ENCODE measurements at regions not wholly inside any gene's neighbourhood (a gene's known extent, or its start where the extent isn't known, plus 50 kb on each side); places are given as distances from the start of the nearest gene placed in this dataset.

DNA sequence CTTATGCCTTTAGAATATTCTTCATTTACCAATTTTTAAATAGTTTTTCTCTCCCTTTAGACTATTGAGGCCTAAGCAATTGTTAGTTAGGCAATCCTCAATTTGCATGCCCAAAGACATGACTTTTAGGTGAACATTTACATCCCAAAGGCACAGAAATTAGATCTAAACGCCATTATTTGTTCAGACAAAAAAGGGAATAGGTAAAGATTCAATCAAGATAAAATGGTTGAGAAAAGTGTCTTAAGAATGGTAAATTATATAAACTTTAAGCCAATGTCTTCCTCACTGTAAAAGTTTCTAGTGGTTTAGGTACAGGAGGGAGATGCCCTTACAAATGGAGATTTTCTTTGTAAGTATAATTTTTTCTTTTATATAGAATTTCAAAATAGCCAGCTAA lies 50.2 kb upstream of the MME start:
- TF ChIP-seq, protein P1, sequence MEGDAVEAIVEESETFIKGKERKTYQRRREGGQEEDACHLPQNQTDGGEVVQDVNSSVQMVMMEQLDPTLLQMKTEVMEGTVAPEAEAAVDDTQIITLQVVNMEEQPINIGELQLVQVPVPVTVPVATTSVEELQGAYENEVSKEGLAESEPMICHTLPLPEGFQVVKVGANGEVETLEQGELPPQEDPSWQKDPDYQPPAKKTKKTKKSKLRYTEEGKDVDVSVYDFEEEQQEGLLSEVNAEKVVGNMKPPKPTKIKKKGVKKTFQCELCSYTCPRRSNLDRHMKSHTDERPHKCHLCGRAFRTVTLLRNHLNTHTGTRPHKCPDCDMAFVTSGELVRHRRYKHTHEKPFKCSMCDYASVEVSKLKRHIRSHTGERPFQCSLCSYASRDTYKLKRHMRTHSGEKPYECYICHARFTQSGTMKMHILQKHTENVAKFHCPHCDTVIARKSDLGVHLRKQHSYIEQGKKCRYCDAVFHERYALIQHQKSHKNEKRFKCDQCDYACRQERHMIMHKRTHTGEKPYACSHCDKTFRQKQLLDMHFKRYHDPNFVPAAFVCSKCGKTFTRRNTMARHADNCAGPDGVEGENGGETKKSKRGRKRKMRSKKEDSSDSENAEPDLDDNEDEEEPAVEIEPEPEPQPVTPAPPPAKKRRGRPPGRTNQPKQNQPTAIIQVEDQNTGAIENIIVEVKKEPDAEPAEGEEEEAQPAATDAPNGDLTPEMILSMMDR (IDR thresholded peaks at IDR 0.05; ENCODE audit: low read depth, low read length), result no peak
- TF ChIP-seq EZH2phosphoT487 (IDR thresholded peaks at IDR 0.05; ENCODE audit: low read depth), result no peak
